Stimulated activated memory B cell treated with anti-CD40 and anti-IgM and Interleukin-4, amounts not matched to agents 10 μg/mL and 1 μg/mL and 100 μg/mL, for 72 hours (primary cell): ENCODE measurements at regions not wholly inside any gene's neighbourhood (a gene's known extent, or its start where the extent isn't known, plus 50 kb on each side); places are given as distances from the start of the nearest gene placed in this dataset.
"Not testable (repeated sequence)": the region's sequence is repeated elsewhere in the genome, so short reads cannot be mapped to it uniquely, and the experiment has no call there.

Experiments
- ATAC-seq: fragments of 150-1000 bp; cut with Tn5 transposase; 2 replicates; pipeline ENCODE4 v1.10.0; 2021
- H3K27ac Mint-ChIP-seq: one replicate; pipeline ENCODE4 v1.8.0; 2022; ENCODE audit warnings: mild to moderate bottlenecking, mixed read lengths
- H3K27me3 Mint-ChIP-seq: one replicate; pipeline ENCODE4 v1.8.0; 2022; ENCODE audit warnings: mixed read lengths
- H3K36me3 Mint-ChIP-seq: one replicate; pipeline ENCODE4 v1.8.0; 2022; ENCODE audit warnings: mixed read lengths
- H3K4me1 Mint-ChIP-seq: one replicate; pipeline ENCODE4 v1.8.0; 2022; ENCODE audit warnings: mixed read lengths
- H3K4me3 Mint-ChIP-seq: one replicate; pipeline ENCODE4 v1.8.0; 2022; ENCODE audit warnings: mild to moderate bottlenecking, moderate library complexity, mixed read lengths
- H3K9me3 Mint-ChIP-seq: one replicate; pipeline ENCODE4 v1.8.0; 2022; ENCODE audit warnings: mixed read lengths

GRCh38 chr4:84019626-84020025, 479.5 kb downstream of the NKX6-1 start:
- peaks cover 2% of the 10 kb centered on the region for H3K9me3 Mint-ChIP-seq
- no peak for ATAC-seq
- no peaks in the 10 kb centered on the region for H3K27me3 Mint-ChIP-seq
- no peak overlapping the region for H3K4me3 Mint-ChIP-seq
- H3K36me3 Mint-ChIP-seq = no peaks in the 10 kb centered on the region
- H3K27ac Mint-ChIP-seq = no peak overlapping the region
- no peaks in the 10 kb centered on the region for H3K4me1 Mint-ChIP-seq

- H3K4me3 Mint-ChIP-seq = no peak overlapping the region
- no peaks in the 10 kb centered on the region for H3K27me3 Mint-ChIP-seq
- ATAC-seq = no peak
- no peak overlapping the region for H3K27ac Mint-ChIP-seq
- no peaks in the 10 kb centered on the region for H3K4me1 Mint-ChIP-seq
- H3K9me3 Mint-ChIP-seq = peaks cover 3% of the 10 kb centered on the region
- no peaks in the 10 kb centered on the region for H3K36me3 Mint-ChIP-seq
Measured at GRCh38 chr4:84003046-84003445, 467.1 kb downstream of the GPAT3 start.

- Mint-ChIP-seq H3K27ac (no peak overlapping the region), H3K27me3 (no peaks in the 10 kb centered on the region), H3K4me3 (no peak overlapping the region), H3K9me3 (peaks cover 3% of the 10 kb centered on the region), H3K36me3 (no peaks in the 10 kb centered on the region), H3K4me1 (no peaks in the 10 kb centered on the region)
- no peak for ATAC-seq
Measured at GRCh38 chr4:84001876-84002569, 466.1 kb downstream of the GPAT3 start.

- H3K4me3 Mint-ChIP-seq = no peak overlapping the region
- no peak overlapping the region for H3K27ac Mint-ChIP-seq
- H3K9me3 Mint-ChIP-seq = no peaks in the 10 kb centered on the region
- no peaks in the 10 kb centered on the region for H3K4me1 Mint-ChIP-seq
- no peaks in the 10 kb centered on the region for H3K27me3 Mint-ChIP-seq
- no peaks in the 10 kb centered on the region for H3K36me3 Mint-ChIP-seq
- no peak for ATAC-seq
Measured at GRCh38 chr4:83996254-83996653, 460.3 kb downstream of the GPAT3 start.

GRCh38 chr4:83993774-83994173, 457.9 kb downstream of the GPAT3 start:
- peaks cover 4% of the 10 kb centered on the region for H3K9me3 Mint-ChIP-seq
- no peak overlapping the region for H3K4me3 Mint-ChIP-seq
- no peak overlapping the region for H3K27ac Mint-ChIP-seq
- no peak for ATAC-seq
- no peaks in the 10 kb centered on the region for H3K4me1 Mint-ChIP-seq
- H3K27me3 Mint-ChIP-seq = no peaks in the 10 kb centered on the region
- H3K36me3 Mint-ChIP-seq = no peaks in the 10 kb centered on the region

- Mint-ChIP-seq H3K4me3 (no peak overlapping the region), H3K27ac (no peak overlapping the region), H3K27me3 (no peaks in the 10 kb centered on the region), H3K36me3 (no peaks in the 10 kb centered on the region), H3K9me3 (peaks cover 6% of the 10 kb centered on the region), H3K4me1 (no peaks in the 10 kb centered on the region)
- no peak for ATAC-seq
Measured at GRCh38 chr4:83989835-83990234, 453.9 kb downstream of the GPAT3 start.

- ATAC-seq = no peak
- peaks cover 5% of the 10 kb centered on the region for H3K9me3 Mint-ChIP-seq
- H3K27ac Mint-ChIP-seq = no peak overlapping the region
- no peaks in the 10 kb centered on the region for H3K27me3 Mint-ChIP-seq
- no peak overlapping the region for H3K4me3 Mint-ChIP-seq
- no peaks in the 10 kb centered on the region for H3K4me1 Mint-ChIP-seq
- no peaks in the 10 kb centered on the region for H3K36me3 Mint-ChIP-seq
Measured at GRCh38 chr4:83981156-83981555, 445.2 kb downstream of the GPAT3 start.

- Mint-ChIP-seq H3K4me3 (no peak overlapping the region), H3K4me1 (no peaks in the 10 kb centered on the region), H3K9me3 (peaks cover 2% of the 10 kb centered on the region), H3K36me3 (no peaks in the 10 kb centered on the region), H3K27me3 (no peaks in the 10 kb centered on the region), H3K27ac (no peak overlapping the region)
- no peak for ATAC-seq
Measured at GRCh38 chr4:83979773-83980172, 443.9 kb downstream of the GPAT3 start.

GRCh38 chr4:83974111-83974780, 438.3 kb downstream of the GPAT3 start:
- ATAC-seq = no peak

GRCh38 chr4:83964996-83965541, 429.2 kb downstream of the GPAT3 start:
- H3K4me1 Mint-ChIP-seq = no peaks in the 10 kb centered on the region
- ATAC-seq = no peak
- no peaks in the 10 kb centered on the region for H3K36me3 Mint-ChIP-seq
- H3K4me3 Mint-ChIP-seq = no peak overlapping the region
- H3K9me3 Mint-ChIP-seq = peaks cover 7% of the 10 kb centered on the region
- H3K27me3 Mint-ChIP-seq = no peaks in the 10 kb centered on the region
- H3K27ac Mint-ChIP-seq = no peak overlapping the region

More at GRCh38 chr4:83974111-83974780, 438.3 kb downstream of the GPAT3 start:
- Mint-ChIP-seq H3K4me3 (no peak overlapping the region), H3K9me3 (no peaks in the 10 kb centered on the region), H3K27me3 (no peaks in the 10 kb centered on the region), H3K4me1 (no peaks in the 10 kb centered on the region), H3K27ac (no peak overlapping the region), H3K36me3 (no peaks in the 10 kb centered on the region)

GRCh38 chr4:83962492-83962891, 426.6 kb downstream of the GPAT3 start:
- no peaks in the 10 kb centered on the region for H3K36me3 Mint-ChIP-seq
- H3K4me1 Mint-ChIP-seq = no peaks in the 10 kb centered on the region
- peaks cover 7% of the 10 kb centered on the region for H3K9me3 Mint-ChIP-seq
- no peaks in the 10 kb centered on the region for H3K27me3 Mint-ChIP-seq
- ATAC-seq = no peak
- H3K27ac Mint-ChIP-seq = no peak overlapping the region
- H3K4me3 Mint-ChIP-seq = no peak overlapping the region

GRCh38 chr4:83961575-83961974, 425.7 kb downstream of the GPAT3 start:
- Mint-ChIP-seq H3K4me3 (no peak overlapping the region), H3K27ac (no peak overlapping the region), H3K9me3 (peaks cover 7% of the 10 kb centered on the region), H3K4me1 (no peaks in the 10 kb centered on the region), H3K36me3 (no peaks in the 10 kb centered on the region), H3K27me3 (no peaks in the 10 kb centered on the region)
- no peak for ATAC-seq

- no peak overlapping the region for H3K4me3 Mint-ChIP-seq
- no peaks in the 10 kb centered on the region for H3K36me3 Mint-ChIP-seq
- no peak overlapping the region for H3K27ac Mint-ChIP-seq
- H3K9me3 Mint-ChIP-seq = no peaks in the 10 kb centered on the region
- no peaks in the 10 kb centered on the region for H3K27me3 Mint-ChIP-seq
- no peak for ATAC-seq
- no peaks in the 10 kb centered on the region for H3K4me1 Mint-ChIP-seq
Measured at GRCh38 chr4:83959160-83959559, 423.3 kb downstream of the GPAT3 start.

- no peaks in the 10 kb centered on the region for H3K36me3 Mint-ChIP-seq
- ATAC-seq = no peak
- H3K27me3 Mint-ChIP-seq = no peaks in the 10 kb centered on the region
- no peaks in the 10 kb centered on the region for H3K9me3 Mint-ChIP-seq
- no peak overlapping the region for H3K27ac Mint-ChIP-seq
- H3K4me1 Mint-ChIP-seq = no peaks in the 10 kb centered on the region
- no peak overlapping the region for H3K4me3 Mint-ChIP-seq
Measured at GRCh38 chr4:83947830-83948193, 411.9 kb downstream of the GPAT3 start.

GRCh38 chr4:83947125-83947829, 411.4 kb downstream of the GPAT3 start:
- Mint-ChIP-seq H3K9me3 (no peaks in the 10 kb centered on the region), H3K4me1 (no peaks in the 10 kb centered on the region), H3K27me3 (no peaks in the 10 kb centered on the region), H3K4me3 (no peak overlapping the region), H3K27ac (no peak overlapping the region), H3K36me3 (no peaks in the 10 kb centered on the region)
- ATAC-seq = no peak

- not testable (repeated sequence) for ATAC-seq, H3K27ac Mint-ChIP-seq, H3K4me3 Mint-ChIP-seq, H3K9me3 Mint-ChIP-seq, H3K4me1 Mint-ChIP-seq, H3K36me3 Mint-ChIP-seq, H3K27me3 Mint-ChIP-seq
Measured at GRCh38 chr4:83943691-83944090, 407.8 kb downstream of the GPAT3 start.
